Suppressor macrophage treated with lipopolysaccharide for 1 hour (primary cell): ENCODE measurements at regions not wholly inside any gene's neighbourhood (a gene's known extent, or its start where the extent isn't known, plus 50 kb on each side); places are given as distances from the start of the nearest gene placed in this dataset.
A peak's percentile ranks its signal among the peaks of the same experiment; 100 is the strongest.
"Not testable (repeated sequence)": the region's sequence is repeated elsewhere in the genome, so short reads cannot be mapped to it uniquely, and the experiment has no call there.

Experiments
- DNase-seq, 3 donors: peaks; one replicate each; pipeline ENCODE4 v3.0.0-alpha.2; 2020 to 2022

DNA sequence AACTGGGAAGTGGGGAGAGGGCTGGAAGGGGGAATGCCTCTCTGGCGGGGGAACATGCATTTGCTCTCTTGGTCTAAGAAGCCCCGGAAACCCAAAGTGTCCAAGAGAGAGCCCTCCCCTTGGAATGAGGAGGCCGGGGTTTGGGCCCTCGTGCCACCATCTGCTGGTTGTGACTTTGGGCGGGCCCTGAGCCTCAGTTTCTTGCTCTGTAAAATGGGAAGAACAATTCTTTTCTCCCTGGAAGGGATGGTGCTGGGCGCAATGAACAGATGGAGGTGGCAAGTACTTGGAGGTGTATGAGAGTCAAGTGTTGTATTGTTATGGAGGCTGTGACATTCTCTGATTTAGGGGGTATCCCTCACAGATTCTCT lies 69.9 kb upstream of the TARDBP start:
- no peak for DNase-seq

DNA sequence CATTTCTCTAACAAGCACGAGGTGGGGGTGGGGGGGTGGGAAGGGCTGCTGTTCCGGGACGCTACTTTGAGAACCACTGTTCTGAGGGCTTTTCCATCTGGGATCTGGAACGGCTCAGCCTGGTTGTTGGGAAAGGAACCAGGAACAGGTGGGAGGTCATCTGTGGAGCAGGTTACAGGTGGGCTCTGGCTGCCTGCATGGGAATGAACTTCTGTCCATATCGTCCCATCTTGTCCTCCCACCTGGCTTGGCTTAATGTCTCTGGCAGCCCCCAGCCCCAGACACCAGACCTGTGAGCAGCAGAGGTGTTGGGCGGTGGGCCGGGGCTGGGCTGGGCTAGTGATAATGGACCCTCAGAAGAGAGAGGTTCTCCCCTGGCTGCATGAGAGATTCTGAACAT lies 69.4 kb upstream of the TARDBP start:
- no peak for DNase-seq

DNA sequence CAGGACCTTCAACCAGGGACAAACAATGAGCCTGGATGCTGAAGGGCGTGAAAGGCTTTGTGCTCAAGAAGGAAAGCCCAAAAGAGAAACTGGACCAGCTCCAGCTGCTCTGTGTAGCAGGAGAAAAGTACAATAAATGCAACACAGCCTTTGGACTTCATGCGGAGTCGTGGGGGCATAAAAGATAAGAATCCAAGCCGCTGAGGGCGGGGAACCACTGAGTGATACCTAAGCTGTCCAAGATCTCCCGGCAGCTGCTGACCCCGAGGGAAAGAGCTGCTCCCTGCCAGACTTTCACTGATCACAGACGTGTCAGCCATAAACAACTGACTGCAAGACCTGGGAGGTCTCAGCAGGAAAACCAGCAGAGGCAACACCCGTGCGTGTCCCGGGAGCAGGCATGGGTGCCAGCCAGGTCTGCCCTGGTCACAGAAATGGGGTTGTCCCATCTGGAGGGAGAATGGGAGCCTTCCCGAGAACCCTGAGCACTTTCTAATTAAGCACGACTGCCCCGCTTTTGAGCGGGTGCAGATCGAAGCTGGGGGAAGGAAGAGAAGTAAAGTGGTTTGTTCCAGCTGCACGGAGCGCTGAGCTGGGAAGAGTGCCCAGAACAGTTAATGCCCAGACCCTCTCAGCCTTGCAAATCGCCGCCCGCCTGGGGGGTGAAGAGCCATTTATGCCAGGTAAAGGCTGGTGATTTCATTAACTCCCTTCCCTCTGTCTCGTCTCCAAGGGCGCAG lies 68.3 kb upstream of the TARDBP start:
- peak in 2 of 3 donors; percentile 11 to 24 for DNase-seq

DNA sequence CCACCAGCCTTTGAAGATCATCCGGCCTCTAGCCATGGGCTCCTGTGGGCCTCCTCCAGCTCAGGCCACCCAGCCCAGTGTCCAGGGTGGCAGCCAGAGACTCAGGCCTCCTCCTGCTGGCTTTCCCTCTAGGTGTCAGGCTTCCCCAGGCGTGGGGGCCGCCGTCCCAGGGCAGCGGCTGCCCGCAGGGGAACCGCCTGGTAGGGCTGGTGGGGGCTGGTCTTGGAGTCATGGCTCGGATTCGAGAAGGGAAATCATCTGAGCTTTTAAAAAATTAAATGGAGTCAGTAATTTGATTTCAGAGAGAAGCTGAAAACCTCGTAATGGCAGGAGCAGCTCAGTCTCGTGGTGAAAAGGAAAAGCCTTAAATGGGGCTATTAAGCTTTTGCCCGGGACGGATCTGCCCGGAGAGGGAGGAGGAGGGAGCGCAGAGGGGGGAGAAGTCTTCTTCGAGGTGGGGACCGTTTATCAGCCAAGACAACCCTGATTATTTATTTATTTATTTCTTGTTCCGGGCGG lies 66.4 kb upstream of the TARDBP start:
- DNase-seq, result no peak

DNA sequence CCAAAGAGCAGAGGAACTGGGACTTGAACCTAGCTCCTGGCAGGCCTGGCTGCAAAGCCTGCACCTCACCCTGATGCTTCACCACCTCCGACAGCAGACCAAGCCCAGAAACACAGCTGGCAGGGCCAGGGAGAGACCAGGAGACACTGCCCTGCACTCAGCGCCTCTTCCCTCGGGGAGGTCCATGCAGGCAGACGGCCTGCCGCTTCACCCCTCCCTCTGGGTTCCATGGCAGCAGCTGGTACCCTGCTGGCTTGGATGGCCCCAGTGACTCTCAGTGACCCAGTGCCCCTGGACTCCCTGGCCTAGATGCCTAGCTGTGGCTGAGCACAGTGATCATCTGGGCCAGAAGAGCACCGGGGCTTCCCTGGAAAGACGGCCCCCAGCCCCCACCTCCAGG lies 65.3 kb upstream of the TARDBP start:
- no peak for DNase-seq

DNA sequence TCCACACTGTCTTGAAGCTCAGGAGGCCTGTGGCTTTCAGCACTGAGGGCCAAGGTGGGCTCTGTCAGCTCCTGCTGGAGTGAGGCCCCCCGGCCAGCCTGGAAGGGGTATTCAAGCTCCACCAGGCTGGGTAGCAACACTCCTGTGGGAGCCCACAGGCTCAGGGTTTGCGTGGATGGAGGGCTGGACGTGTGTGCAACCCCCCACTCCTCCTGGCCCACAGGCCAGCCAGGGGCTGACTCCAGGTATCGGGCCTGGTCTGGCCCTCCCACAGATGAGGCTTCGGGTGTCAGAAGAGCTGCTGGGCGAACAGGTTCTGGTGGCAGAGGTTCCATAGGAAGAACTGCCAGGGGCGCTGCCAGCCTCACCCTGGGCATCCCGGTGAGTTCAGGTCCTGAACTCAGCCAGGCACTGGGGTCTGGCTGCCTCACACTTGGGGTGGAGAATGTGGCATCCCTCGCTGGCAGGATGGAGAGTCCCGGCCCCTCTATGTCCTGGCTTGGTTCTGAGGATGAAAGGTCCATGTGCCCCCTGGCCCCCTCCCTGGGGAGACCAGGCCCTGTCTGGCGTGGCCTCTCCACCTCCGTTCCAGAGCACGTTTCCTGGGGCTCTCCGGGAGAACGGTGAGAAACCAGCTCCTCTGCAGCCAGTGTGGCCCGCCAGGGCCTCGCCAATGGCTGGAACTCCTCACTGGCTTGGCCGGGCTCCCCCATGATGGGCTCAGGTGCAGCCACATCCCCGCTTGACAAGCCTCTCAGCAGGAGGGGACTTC lies 64.6 kb upstream of the TARDBP start:
- no peak for DNase-seq

DNA sequence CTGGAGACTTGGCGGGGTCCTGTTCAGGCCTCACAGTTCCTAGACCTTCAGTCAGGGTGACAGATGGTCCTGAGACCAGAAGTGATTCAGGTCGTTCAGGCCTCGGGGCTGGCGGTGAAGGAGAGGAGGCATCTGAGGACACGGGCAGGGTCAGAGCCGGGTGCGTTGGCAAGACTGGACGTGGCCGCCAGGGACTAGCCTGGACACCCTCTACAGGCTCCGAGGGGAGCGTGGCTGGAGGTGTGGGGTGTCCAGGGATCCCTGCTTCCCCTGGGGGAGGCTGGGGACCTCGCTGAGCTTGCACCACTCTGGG lies 64.0 kb upstream of the TARDBP start:
- no peak for DNase-seq

DNA sequence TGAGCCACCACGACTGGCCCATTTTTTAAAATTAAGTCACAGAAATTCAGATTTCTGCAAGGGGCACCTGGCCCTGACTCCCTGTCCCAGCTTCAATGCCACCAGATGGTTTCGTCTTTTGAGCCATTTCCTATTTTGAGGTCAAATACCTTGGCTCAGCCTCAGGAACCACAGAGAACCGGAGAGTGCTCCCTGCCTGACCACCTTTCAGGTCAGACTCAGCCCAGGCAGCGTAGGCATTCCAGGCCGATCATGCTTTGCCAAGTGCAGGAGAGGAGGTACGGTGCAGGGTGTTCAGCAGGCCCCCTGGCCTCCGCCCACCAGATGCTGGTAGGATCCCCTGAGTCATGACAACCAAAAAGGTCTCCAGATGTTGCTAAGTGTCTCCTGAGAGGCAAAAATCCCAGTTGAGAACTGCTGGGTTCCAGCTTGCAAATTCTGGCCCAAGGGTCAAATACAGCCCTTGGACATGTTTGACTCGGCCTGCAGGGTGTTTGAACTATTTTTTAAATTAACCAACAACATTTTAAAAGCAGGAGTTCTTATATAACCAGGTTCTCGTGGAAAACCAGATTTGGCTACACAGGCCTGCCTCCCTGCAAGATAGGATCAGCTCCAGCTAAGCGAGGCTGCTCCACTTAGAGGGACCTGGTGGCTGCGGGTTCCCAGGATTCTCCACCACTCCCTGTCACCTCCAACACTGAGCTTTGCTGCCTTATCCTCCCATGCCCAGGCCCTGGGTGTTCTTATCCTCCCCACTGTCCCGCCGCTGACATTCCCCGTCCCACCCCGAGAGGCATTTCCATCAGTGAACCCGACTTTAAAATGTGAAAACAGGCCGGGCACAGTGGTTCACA lies 61.9 kb upstream of the TARDBP start:
- DNase-seq, result no peak

DNA sequence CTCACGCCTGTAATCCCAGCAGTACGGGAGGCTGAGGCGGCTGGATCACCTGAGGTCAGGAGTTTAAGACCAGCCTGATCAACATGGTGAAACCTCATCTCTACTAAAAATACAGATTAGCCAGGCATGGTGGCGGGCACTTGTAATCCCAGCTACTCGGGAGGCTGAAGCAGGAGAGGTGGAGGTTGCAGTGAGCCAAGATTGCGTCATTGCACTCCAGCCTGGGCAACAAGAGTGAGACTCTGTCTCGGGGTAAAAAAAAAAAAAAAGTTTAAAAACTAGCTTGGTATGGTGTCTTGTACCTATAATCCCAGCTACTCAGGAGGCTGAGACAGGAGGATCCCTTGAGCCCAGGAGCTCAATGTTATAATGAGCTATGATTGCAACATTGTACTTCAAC lies 61.2 kb upstream of the TARDBP start:
- DNase-seq, result not testable (repeated sequence)

DNA sequence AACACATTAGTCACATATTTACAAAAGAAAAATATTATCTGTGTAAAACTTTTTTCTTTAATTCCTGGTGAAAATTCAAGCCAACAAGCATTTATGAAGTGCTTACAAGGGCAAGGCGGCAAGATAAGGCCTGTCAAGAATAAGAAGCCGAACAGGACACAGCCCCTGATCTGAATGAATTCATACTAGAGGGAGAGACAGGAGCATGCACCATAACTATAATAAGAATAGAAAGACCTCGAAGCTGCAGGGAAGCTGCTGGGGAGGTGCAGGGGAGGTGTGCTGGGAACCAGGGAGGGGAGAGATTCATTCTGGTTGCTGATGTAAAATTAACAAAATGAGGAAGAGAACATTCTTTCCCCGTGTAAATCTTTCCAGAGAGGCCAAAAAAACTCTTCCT lies 60.5 kb upstream of the TARDBP start:
- no peak for DNase-seq

DNA sequence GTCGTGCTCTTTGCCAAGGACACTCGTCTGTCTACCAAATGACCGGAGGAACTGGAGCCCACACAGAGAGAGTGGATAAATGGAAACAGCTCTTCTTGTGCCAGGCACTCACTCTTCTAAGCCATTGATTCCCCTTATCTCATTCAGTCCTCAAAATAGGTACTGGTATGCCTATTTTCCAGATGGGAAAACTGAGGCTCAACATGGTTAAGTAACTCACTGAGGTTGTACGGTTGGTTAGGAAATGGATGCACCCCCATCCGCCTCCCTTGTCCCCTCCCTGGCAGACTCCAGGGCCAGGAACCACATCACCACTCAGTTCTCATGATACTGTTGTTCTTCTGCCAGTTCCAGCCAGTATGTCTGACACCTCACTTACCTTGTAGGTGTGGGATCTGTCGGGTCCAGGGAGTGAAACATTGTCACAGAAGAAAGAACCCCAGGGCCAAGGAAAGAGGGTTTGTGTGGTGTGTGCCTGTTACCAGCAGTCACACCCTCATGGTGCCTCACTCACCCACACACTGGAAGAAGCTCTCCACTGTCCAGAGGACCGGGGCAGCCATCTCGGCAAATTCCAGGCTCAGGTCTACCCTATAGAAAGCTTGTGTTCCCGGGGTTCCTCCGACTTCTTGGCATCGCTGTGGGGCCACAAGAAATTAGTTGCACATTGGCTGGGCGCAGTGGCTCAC lies 58.8 kb upstream of the TARDBP start:
- DNase-seq, result no peak

DNA sequence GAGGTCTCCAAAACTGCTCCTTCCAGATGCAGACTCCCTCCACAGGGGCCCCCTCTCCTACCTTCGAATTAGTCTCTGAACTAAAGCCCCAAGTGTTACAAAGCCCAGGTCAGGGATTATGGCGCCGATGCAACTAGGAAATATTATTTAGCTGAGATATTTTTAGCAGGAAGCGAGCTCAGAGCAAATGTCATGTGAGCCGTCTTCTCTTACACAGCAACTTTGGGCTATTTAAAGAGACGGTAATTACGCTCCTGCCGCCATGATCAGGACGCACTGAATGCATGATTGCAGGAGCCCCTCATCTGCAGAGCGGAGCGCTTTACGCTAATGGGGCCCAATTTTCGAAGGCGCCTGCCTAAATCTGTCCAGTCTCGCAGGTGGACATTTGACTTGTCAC lies 55.3 kb upstream of the TARDBP start:
- no peak for DNase-seq

DNA sequence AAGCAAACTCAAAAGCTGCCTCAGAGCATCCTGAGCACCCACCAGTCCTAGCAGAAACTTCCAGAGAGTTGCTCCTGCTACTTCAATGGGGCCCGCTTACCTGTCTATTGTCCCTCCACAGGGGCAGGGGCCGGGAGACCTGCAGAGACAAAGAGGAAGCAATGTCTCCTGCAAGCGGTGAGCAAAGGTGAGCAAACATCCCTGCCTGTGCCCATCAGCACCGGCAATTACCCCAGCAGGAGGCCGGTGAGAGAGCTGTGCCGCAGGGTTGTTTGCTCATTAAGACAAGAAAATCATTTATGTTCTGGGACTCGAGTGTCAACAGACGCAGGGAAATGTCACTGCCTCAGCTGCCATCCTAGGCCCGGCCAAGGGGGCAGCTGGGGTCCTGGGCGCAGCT lies 53.8 kb upstream of the TARDBP start:
- DNase-seq, result no peak

DNA sequence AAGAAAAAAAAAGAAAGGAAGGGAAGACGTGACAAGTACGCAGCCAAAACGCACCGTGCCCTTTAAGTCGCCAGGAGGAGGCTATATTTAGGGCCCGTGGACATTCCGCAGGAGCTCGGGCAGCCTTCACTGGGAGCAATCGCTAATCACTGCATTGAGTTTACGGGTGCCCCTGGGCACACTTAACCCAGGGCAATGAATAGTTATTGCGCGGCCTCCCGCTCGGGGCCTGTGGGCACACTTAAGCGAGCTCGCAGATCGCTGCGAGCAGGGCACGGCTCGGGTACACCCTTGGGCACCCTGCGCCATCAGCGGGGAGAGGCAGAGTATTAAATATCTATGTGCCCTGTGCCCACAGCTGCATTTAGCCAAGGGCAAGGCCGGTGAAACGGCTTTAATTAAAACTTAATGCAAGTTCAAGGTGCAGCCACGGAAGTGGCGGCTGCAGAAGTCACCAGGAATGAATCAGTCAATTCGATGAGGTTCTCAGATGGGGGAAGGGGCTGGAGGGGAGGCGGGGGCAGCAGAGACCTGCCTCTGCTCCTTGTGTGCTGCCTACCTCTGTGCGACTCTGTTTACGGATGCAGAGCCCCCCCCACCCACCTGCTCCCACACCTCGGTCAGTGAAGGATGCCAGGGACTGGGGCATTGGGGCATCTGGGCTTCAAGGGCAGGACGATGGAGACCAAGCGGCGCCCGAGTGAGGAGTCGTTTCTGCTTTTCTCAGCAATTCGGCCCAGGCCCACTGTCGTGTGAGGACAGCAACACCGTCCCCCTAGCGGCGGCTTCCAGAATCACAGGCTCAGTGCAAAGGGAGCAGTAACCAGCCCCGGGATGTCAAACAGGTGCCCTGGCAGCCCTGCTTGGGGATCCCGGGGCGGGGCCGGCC lies 51.8 kb upstream of the TARDBP start:
- peak; percentile 81 to 91 (median 86) for DNase-seq

DNA sequence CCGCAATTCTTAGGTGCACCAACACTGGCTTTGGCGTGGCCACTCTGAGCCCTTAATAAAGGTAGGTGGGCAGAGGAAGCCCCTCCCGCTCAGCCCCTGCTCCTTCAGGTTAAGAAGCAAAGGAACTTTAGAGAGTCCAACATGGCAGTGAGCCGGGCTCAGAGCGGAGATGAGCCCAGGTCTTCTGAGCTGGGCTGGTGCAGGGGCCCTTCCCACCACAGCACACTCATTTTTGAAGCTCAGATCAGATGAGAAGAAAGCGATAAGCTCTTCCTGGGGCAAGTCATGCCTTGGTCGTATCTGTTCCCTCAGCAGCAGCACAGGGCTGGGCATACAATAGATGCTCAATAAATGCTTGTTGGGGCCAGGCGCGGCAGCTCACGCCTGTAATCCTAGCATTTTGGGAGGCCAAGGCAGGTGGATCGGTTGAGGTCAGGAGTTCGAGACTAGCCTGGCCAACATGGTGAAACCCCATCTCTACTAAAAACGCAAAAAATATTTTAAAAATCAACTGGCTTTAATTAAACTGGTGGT lies 51.1 kb upstream of the TARDBP start:
- DNase-seq, result no peak

DNA sequence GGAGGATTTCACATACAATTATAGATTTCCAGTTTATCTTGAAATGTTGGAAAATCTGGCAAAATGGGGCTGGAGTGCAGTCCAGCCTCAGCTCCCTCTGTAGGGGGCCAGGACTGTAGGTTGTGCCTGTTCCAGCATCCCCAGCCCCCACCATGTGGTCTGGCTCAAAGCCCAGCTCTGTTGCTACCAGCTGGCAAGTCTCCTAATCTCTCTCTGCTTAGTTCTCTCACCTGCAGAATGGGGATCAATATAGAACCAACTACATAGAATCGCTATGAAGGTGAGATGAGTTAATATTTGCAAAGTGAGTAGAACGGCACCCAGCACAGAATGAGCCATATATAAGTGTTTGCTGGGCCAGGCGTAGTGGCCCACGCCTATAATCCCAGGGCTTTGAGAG lies 50.0 kb upstream of the TARDBP start:
- DNase-seq, result no peak
